IPS-20b (cell line): ENCODE measurements at regions not wholly inside any gene's neighbourhood (a gene's known extent, or its start where the extent isn't known, plus 50 kb on each side); places are given as distances from the start of the nearest gene placed in this dataset.
"Not testable (repeated sequence)": the region's sequence is repeated elsewhere in the genome, so short reads cannot be mapped to it uniquely, and the experiment has no call there.

Experiments
- H3K27ac ChIP-seq: one replicate; pipeline ENCODE4 v1.5.1; 2013; ENCODE audit warnings: low read length
- H3K27me3 ChIP-seq: 2 replicates; pipeline ENCODE4 v1.6.1; 2013; ENCODE audit warnings: mild to moderate bottlenecking, low read length, inconsistent platforms; ENCODE audit not compliant: insufficient read depth
- H3K36me3 ChIP-seq: 2 replicates; pipeline ENCODE4 v1.6.1; 2013; ENCODE audit warnings: low read depth, mild to moderate bottlenecking, inconsistent platforms, low read length, moderate library complexity; ENCODE audit not compliant: insufficient read depth
- H3K4me1 ChIP-seq: 2 replicates; pipeline ENCODE4 v1.6.1; 2013; ENCODE audit warnings: mild to moderate bottlenecking, control low read depth, inconsistent platforms, low read length, moderate library complexity; ENCODE audit not compliant: insufficient read depth
- H3K4me3 ChIP-seq: 2 replicates; pipeline ENCODE4 v1.5.1; 2013; ENCODE audit warnings: mild to moderate bottlenecking, low read length, inconsistent platforms
- H3K9ac ChIP-seq: 2 replicates; pipeline ENCODE4 v1.6.1; 2013; ENCODE audit warnings: low read depth, mild to moderate bottlenecking, inconsistent platforms, low read length, moderate library complexity
- H3K9me3 ChIP-seq: 2 replicates; pipeline ENCODE4 v1.6.1; 2013; ENCODE audit warnings: mild to moderate bottlenecking, low read depth, low read length, inconsistent platforms; ENCODE audit not compliant: insufficient read depth

DNA sequence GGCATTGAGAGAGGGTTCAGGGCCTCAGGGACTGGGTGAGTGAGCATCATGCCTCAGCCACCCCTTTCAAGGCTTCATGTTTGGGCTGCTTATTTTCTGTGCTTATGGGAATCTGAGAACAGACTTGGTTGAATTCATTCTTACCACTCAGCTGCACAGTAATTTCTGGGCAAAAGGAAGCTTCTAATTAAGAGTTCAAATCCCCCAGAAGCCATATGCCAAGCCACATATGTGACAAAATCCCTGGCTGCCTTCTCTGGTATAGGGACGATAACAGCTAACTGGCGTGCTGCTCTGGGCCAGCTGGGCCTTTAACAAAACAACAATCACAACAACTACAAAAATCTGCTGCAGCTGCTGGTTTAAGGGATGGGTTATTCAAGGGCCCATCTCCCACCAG is 181.0 kb upstream of the ANKRD28 start:
- H3K27me3 ChIP-seq, result no peaks in the 10 kb centered on the region
- H3K4me3 ChIP-seq, result no peak overlapping the region
- H3K9me3 ChIP-seq, result no peaks in the 10 kb centered on the region
- no peak overlapping the region for H3K9ac ChIP-seq
- H3K27ac ChIP-seq, result no peak overlapping the region
- no peaks in the 10 kb centered on the region for H3K36me3 ChIP-seq
- H3K4me1 ChIP-seq, result peaks cover 6% of the 10 kb centered on the region; the same call in 1 of the 2 replicates

DNA sequence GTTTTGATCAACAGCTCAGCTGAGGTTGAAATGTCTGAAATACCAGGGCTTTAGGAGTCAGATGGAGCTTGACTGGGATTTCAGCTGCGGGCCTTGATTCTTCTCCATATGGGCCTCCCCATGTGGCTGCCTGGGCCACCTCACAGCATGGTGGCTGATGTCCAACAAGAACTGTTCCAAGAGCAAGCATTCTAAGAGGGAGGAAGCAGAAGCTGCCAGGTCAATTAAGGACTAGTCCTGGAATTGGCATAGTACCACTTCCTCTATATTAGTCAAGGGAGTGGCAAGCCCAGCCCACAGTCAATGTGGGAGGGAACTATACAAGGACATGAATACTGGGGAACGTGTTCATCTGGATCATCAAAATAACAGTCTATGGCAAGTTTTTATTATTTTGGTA is 181.7 kb upstream of the ANKRD28 start:
- H3K4me3 ChIP-seq, result no peak overlapping the region
- no peaks in the 10 kb centered on the region for H3K27me3 ChIP-seq
- no peak overlapping the region for H3K9ac ChIP-seq
- H3K36me3 ChIP-seq, result no peaks in the 10 kb centered on the region
- H3K9me3 ChIP-seq, result no peaks in the 10 kb centered on the region
- H3K27ac ChIP-seq, result no peak overlapping the region
- peaks cover 6% of the 10 kb centered on the region; the same call in 1 of the 2 replicates for H3K4me1 ChIP-seq

DNA sequence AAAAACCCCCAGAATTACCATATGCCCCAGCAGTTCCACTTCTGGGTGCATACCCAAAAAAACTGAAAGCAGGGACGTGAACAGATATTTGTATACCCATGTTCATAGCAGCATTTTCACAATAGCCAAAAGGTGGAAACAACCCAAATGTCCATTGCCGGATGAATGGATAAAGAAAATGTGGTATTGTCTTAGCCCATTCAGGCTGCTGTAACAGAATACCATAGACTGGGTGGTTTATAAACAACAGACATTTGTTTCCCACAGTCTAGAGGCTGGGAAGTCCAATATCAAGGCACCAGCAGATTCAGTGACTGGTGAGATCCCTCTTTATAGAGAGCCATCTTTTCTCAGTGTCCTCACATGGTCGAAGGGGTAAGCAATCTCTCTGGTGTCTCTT is 182.1 kb upstream of the ANKRD28 start:
- Histone ChIP-seq H3K9ac (no peak overlapping the region), H3K4me3 (no peak overlapping the region), H3K27me3 (no peaks in the 10 kb centered on the region), H3K9me3 (no peaks in the 10 kb centered on the region), H3K36me3 (no peaks in the 10 kb centered on the region), H3K4me1 (peaks cover 6% of the 10 kb centered on the region; the same call in 1 of the 2 replicates), H3K27ac (no peak overlapping the region)

DNA sequence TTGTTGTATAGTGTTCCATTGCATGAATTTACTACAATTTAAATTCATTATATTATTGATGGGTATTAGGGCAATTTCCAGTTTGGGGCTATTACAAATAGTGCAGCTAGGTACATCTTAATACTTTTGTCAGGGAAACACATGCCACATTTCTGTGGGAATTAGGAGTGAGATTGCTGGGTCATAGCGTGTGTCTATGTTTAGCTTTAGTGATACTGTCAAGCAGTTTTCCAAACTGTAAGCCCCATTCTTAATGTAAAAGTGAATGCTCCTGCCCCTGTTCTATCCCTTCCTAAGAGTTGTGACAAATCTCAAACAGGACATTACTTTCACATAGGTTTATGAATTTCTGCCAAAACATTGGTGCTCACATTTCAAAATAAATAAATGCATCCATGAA is 184.5 kb upstream of the ANKRD28 start:
- Histone ChIP-seq H3K27ac (no peak overlapping the region), H3K4me3 (no peak overlapping the region), H3K27me3 (no peaks in the 10 kb centered on the region), H3K9me3 (peaks cover 11% of the 10 kb centered on the region; the same call in 1 of the 2 replicates), H3K9ac (no peak overlapping the region), H3K4me1 (peaks cover 6% of the 10 kb centered on the region; the same call in 1 of the 2 replicates), H3K36me3 (no peaks in the 10 kb centered on the region)

DNA sequence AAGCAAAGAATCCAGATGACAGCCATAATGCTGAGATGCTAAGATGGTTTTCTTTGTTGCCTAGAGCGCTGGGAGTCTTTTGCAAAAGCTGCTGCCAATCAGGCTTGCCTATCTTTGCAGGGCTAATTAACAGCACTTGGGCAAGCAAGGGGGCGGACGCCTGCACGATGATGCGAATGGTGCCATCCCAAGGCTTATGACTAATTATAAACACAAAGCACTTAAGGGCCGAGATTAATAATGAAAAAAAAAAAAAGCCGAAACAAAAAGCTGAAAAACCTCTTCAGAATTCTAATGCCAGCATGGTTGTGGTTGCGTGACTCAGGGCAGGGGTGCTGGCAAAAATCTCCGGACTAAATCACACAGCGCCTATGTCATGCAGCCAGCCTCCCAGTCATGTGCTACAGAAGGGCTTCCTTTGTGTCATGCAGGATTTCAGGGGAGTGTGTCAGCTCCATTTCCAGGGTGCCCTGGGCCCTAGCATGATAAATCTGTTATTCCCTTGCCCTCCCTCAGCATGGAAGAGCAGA is 185.0 kb upstream of the ANKRD28 start:
- H3K36me3 ChIP-seq, result no peaks in the 10 kb centered on the region
- no peak overlapping the region for H3K27ac ChIP-seq
- no peak overlapping the region for H3K4me3 ChIP-seq
- no peak overlapping the region for H3K9ac ChIP-seq
- H3K27me3 ChIP-seq, result no peaks in the 10 kb centered on the region
- H3K4me1 ChIP-seq, result peaks cover 6% of the 10 kb centered on the region; the same call in 1 of the 2 replicates
- H3K9me3 ChIP-seq, result peaks cover 14% of the 10 kb centered on the region; the same call in 1 of the 2 replicates

DNA sequence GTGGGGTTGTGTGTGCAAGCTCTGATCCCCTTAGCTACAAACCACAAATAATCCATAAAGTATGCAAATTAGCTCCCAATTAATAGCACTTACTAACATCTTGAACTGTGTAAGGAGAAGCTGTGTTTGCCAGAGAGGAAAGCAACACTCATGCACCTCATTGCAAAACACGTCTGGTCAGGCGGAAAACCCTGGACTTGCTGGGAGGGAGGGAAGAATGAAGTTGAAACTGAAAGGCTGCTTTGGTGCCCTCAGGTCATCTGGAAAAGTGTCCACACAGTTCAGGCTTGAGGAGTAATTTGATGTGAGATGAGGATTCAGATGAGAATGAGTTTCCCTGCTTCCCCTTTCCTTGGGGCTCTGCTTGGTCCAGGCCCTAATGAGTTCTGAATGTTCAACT is 185.5 kb upstream of the ANKRD28 start:
- Histone ChIP-seq H3K36me3 (no peaks in the 10 kb centered on the region), H3K27me3 (no peaks in the 10 kb centered on the region), H3K4me3 (no peak overlapping the region), H3K4me1 (peaks cover 6% of the 10 kb centered on the region; the same call in 1 of the 2 replicates), H3K9ac (no peak overlapping the region), H3K9me3 (peaks cover 19% of the 10 kb centered on the region; the same call in 1 of the 2 replicates), H3K27ac (no peak overlapping the region)

DNA sequence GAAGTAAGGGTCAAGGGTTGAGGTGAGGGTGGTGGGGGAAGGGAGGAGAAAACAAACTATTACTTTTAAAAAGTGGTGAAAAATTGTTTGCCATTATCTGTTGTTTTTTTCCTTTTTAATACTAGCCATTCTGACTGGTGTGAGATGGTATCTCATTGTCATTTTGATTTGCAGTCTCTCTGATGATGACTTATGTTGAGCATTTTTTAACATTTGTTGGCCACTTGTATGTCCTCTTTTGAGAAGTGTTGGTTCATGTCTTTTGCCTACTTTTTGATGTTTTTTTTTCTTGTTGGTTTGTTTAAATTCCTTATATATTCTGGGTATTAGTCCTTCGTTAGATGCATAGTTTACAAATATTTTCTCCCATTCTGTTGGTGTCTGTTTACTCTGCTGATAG is 185.9 kb upstream of the ANKRD28 start:
- Histone ChIP-seq H3K9ac (no peak overlapping the region), H3K27me3 (no peaks in the 10 kb centered on the region), H3K36me3 (no peaks in the 10 kb centered on the region), H3K4me1 (peaks cover 6% of the 10 kb centered on the region; the same call in 1 of the 2 replicates), H3K27ac (no peak overlapping the region), H3K9me3 (peaks cover 23% of the 10 kb centered on the region), H3K4me3 (no peak overlapping the region)

DNA sequence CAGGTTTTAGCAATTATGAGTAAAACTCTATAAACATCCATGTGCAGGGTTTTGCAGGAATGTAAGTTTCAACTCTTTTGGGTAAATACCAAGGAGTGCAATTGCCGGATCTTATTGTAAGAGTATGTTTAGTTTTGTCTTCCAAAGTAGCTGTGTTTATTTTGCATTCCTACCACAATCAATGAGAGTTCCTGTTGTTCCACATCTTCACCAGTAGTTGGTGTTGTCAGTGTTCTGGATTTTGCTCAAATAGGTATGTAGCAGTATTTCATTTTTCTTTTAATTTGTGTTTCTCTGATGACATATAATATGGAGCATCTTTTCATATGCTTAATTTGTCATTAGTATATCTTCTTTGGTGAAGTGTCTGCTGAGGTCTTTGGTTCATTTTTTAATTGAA is 185.1 kb upstream of the GALNT15 start:
- Histone ChIP-seq H3K4me3 (no peak overlapping the region), H3K9me3 (peaks cover 26% of the 10 kb centered on the region), H3K36me3 (no peaks in the 10 kb centered on the region), H3K27me3 (no peaks in the 10 kb centered on the region), H3K9ac (no peak overlapping the region), H3K27ac (no peak overlapping the region), H3K4me1 (no peaks in the 10 kb centered on the region)

DNA sequence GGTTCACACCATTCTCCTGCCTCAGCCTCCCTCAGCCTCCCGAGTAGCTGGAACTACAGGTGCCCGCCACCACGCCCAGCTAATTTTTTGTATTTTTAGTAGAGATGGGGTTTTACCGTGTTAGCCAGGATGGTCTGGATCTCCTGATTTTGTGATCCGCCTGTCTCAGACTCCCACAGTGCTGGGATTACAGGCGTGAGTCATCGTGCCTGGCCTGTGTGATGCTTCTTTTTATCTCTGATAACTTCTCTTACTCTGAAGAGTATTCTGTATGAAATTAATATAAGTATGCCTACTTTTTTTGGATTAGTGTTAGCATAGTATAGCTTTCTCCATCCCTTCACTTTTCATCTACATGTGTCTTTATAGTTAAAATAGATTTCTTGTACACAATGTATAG is 180.8 kb upstream of the GALNT15 start:
- H3K27me3 ChIP-seq, H3K4me3 ChIP-seq, H3K4me1 ChIP-seq, H3K27ac ChIP-seq, H3K36me3 ChIP-seq, H3K9ac ChIP-seq, H3K9me3 ChIP-seq: not testable (repeated sequence)

DNA sequence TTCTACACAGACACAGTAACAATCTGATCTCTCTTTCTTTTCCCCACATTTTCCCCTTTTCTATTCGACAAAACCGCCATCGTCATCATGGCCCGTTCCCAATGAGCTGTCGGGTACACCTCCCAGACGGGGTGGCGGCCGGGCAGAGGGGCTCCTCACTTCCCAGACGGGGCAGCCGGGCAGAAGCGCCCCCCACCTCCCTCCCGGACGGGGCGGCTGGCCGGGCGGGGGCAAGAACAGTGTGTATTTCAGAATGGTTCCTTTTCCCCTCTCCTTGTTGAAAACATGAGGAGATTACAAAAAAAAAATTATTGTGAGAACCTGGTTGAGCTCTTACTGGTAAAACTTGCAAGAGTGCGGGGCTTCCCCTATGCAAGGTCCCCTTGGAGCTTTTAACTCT is 178.0 kb upstream of the GALNT15 start:
- H3K9me3 ChIP-seq, result not testable (repeated sequence)

DNA sequence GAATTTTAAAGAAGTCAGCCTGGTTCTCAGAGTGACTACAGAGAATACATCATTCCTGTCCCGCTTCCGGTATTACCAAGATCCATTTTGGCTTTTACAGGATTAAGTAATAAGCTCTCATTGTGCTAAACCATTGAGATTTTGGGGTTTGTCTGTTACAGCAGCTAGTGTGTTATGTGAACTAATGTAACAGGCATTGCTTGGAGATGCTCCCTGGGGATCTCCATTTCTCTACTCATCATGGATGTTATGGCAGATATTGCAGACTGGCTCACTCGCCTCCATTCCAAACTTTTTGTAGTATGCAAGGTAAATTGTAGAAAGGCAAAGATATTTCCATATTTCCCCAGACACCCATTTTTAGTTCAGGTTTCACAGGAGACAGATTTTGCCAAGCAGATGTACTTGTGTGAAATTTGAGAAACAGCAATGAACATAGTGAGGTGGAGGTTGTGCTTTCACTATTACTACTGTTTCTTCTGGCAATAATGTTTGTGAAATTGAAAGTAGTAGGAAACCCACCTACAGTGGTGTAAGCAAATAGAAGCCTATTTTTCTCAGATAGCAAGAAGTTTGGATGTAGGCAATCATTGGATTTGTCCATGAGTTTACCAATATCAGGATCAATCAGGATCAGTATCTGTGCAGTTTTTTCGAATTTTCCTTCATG is 177.1 kb upstream of the GALNT15 start:
- no peak overlapping the region for H3K9ac ChIP-seq
- H3K27me3 ChIP-seq, result no peaks in the 10 kb centered on the region
- H3K27ac ChIP-seq, result no peak overlapping the region
- H3K4me1 ChIP-seq, result no peaks in the 10 kb centered on the region
- H3K9me3 ChIP-seq, result no peaks in the 10 kb centered on the region
- H3K36me3 ChIP-seq, result no peaks in the 10 kb centered on the region
- H3K4me3 ChIP-seq, result no peak overlapping the region

More for the DNA sequence above, 178.0 kb upstream of the GALNT15 start:
- H3K9ac ChIP-seq, H3K4me1 ChIP-seq, H3K27me3 ChIP-seq, H3K36me3 ChIP-seq, H3K4me3 ChIP-seq, H3K27ac ChIP-seq: not testable (repeated sequence)

DNA sequence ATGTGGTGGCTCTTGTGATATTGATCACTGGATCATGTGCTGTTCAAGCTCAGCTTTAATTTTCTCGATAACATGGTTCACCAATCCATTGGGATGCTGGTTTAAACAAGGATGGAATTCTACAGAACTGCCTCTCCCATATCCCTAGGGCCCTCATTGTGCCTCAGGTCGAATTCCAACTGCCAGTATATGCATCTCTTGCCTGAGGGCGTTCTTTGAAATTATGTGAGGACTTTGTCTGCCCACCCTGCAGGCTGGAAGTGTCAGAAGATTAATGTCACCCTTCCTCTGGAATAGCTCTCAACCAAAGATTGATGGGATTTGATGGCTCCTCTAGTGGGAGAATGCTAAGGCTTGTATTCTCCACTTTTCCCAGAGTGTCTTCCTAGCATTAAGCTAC is 175.6 kb upstream of the GALNT15 start:
- Histone ChIP-seq H3K4me3 (no peak overlapping the region), H3K9ac (no peak overlapping the region), H3K9me3 (no peaks in the 10 kb centered on the region), H3K4me1 (no peaks in the 10 kb centered on the region), H3K27me3 (no peaks in the 10 kb centered on the region), H3K36me3 (no peaks in the 10 kb centered on the region), H3K27ac (no peak overlapping the region)
